Activated T-cell treated with anti-CD3 and anti-CD28 coated beads, Interleukin-2, amount 50 U/mL, for 1 hour (primary cell): ENCODE measurements at regions not wholly inside any gene's neighbourhood (a gene's known extent, or its start where the extent isn't known, plus 50 kb on each side); places are given as distances from the start of the nearest gene placed in this dataset.
A peak's percentile ranks its signal among the peaks of the same experiment; 100 is the strongest.

Experiments
- DNase-seq: peaks from one replicate; pipeline ENCODE4 v3.0.0-alpha.2; 2020

DNA sequence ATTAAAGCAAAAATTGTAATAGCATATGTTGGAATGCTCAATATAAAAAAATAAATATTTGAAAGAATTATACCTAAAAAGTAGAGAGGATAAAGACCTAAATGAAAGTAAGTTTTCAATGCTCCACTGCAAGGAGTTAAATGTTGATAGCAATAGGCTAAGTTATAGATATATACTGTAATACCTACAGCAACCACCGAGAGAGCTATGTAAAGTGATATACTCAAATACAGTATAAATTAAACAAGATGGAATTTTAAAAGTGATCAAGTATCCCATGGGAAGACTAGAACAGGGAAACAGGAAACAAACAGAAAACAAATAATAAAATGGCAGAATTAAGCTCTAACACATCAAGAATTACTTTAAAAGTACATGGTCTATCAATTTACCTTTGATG lies 73.9 kb downstream of the CASP3 start:
- DNase-seq, result no peak

DNA sequence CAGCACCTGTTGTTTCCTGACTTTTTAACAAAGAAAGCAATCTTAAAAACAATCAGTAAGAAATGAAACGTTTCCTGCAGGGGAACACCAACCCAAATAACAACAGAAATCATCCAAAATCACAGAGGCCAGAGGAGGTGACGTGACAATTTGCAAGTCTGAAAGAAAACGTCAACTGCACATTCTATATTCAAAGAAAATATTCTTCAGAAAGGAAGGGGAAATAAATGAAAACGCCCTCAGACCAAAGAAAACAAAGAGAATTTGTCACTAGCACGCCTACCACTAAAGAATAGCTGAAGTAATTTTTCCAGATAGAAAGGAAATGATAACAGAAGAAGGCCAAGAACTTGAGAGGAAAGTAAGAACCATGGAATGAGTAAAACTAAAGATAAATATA lies 74.4 kb downstream of the CASP3 start:
- DNase-seq, result no peak

DNA sequence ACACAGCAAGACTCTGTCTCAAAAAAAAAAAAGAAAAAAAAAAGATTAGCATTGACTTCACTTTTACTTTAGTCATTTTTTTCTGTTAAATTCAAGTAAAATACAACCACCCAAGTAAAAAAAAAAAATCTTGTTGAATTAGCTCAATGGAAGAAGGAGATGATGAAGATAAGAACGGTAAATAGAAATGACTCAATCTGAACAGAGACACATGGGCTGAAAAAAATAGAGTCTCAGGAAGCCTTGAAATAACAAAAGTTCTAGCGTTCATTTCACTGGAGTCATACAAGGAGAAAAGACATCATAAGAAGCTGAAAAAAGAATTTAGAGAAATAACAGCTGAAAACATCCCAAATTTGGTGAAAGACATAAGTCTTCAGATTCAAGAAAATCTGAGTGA lies 75.5 kb downstream of the CASP3 start:
- no peak for DNase-seq

DNA sequence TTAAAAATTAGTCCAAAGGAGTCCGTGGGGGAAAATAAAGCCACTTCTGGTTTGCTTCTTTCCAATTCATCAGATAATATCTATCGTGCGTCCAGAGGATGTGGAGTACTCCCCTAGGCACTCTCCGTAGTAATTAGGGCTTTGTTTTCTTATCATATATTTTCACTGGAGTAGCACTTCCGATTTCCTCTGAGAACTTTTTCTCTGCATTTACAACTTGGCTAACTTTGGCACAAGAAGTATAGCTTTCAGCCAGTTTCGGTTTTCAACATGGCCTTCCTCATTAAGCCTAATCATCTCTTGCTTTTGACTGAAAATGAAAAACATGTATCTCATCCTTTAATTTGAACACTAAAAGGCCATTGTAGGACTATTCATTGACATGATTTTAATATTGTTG lies 80.5 kb downstream of the CASP3 start:
- no peak for DNase-seq

DNA sequence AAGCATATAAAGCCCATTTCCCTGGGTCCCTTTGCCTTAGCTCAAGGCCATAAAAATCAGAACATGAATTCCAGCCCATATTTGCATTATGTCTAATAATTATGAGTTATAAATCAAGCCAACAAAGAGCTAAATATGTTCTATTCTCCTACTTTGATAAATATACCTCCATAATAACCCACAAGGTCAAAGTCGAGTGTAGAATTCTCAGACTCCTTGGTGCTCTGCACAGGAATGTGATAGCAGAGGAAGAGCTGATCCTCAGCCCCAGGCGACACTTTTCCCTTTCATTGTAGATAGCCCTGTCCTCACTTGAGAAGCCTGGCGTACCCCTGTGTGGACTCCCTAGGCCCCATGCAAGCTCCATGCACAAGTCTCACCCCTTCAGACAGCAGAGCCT lies 85.6 kb downstream of the CASP3 start:
- no peak for DNase-seq

DNA sequence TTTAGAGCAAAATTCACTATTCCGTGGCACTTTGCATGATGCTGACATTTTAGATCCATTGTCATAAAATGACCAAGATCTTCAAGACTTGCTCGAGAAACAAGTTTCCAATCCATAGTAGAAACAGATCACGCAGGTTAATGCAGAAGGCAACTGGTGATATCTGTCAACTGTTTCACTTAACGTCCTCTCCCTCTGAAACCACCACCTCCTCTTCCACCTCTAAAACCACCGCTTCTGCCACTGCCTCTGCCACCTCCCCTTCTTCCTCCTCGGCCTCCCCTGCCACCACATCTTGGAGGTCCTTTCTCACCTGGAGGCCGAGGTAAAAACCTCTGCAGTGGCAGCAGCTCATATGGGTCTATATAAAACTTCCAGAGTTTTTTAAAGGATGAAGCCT lies 84.6 kb upstream of the IRF2 start:
- no peak for DNase-seq

DNA sequence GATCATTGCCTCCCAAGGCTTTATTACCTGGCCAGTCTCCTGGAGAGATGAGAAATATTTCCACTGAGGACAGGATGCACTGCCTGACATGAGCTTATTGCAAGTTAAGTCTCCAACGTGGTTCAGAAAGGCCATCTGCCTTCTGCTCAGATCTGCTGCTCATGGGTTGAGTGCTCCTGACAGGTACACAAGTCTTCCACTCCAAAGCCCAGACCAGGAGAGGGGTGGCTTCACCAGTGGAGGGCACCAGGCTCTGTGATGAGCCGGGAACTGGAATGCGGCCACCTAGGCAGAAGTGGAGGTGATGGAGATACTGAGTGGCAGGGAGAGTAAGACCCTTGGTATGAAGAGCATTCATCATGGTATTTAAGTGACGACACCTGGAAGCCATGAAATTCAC lies 79.5 kb upstream of the IRF2 start:
- DNase-seq, result no peak

DNA sequence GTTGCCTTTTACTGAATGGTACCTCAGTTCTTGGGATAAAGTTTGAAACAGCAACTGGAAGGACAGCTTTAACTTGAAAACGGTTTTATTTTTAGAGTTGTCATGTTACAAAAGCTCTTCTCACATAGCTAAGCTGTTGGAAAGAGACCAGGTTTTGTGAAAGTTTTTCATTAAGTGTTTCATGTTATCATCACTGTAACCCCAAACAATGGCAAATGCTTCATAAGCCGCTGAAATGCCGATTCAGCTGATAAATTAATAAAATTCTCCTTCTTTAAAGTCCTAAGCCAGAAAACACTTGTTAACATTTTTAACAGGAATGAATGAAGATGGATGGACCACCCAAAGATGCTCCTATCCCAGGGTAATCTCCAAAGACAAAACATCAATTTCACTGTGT lies 76.1 kb upstream of the IRF2 start:
- DNase-seq, result no peak

DNA sequence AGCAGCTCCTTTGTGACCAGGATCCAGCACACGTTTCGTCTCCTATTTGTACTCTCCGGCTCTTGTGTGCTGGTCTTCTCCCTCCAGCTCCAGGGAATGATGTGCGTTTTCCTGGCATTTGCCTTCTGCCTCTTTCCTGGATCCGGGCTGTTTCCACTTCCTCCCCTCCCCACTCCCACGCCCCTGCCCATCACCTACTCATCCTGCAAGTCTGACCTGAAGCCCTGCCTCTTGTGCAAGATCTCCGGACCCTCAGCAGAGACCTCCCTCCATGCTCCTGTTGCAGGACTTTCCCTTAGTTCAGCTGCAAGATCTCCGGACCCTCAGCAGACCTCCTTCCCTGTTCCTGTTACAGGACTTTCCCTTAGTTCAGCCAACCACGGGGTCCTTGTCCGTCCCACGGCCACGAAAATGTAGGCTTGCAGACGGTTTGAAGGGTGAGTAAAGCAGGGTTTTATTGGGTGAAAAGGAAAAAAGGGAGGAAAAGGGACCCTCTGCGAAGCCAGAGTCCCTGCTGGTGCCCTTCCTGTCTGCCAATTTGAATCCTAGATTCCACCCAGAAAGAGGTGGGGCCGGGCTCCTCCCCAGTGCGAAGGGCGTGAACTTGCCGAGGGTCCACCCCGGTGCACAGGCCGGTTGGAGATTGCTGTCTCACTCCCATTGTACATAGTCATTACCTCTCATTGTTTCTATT lies 74.4 kb upstream of the IRF2 start:
- no peak for DNase-seq

DNA sequence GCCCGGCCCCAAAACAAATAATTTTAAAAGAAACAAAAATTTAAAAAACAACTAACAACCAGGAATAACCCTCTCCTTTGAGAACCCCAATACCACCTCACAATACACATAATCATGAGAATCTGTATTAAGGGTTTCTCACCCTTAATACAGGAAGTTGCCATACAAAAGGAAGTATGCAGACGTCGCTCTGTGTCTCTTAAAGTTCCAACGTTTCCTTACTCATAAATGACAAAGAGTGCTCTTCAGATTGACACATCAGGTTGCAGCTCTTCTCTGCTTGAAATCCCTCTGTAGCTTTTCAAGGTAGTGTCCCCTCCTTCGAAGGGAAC lies 73.9 kb upstream of the IRF2 start:
- no peak for DNase-seq

DNA sequence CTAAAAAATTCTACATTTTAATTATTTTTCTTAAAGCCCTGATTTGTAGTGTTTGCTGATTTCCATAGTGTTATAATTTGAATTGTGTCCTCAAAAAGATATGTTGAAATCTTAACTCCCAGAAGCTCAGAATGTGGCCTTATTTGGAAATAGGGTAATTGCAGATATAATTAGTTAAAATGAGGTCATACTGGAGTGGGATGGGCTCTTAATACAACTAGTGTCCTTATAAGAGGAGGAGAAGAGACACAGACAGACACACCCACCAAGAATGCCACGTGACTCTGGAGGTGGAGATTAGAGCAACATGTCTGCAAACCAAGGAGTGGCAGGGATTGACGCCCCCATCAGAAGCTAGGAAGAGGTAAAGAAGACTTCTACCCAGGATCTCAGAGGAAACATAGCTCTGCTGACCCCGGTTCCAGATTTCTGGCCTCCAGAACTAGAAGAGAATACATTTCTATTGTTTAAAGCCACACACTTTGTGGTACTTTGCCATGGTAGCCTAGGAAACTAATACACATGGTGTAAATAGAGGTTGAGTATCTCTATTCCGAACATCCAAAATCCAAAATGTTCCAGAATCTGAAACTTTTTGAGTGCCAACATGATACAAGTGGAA lies 70.5 kb upstream of the IRF2 start:
- no peak for DNase-seq

DNA sequence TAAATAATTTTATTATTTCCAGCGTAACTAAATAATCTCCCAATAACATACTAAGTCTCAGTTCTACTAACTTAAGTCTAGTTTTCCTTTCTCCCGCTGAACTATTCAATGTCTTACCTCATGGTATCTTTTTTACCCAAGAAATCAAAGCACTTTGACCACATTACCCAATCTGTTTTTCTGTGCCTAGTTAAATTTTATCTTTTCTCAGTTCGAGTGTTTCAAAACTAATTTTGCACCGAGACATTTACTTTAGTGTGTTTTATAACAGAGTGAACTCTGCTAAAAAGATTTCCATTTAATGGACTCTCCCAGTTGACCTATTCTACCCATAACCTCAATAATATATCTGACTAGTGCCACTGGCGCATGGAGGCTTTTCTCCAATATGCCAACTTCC lies 67.6 kb upstream of the IRF2 start:
- no peak for DNase-seq

DNA sequence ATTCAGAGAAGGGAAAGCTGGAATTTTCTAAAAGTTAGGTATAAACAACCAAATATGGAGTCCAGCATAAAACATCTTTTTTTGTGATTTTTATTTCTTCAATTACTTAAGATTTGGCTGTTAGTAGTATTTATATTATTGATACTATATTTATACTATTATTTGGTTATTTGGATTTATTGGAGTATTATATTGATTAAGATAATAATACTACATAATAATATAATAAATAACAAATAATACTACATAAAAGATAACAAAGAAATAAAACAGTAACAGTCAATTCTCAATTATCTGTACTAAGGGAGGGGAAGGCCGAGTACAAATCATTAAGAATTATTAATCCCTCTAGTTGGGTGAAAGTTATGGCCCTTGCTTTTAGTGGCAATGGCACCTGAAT lies 66.0 kb upstream of the IRF2 start:
- DNase-seq, result no peak

DNA sequence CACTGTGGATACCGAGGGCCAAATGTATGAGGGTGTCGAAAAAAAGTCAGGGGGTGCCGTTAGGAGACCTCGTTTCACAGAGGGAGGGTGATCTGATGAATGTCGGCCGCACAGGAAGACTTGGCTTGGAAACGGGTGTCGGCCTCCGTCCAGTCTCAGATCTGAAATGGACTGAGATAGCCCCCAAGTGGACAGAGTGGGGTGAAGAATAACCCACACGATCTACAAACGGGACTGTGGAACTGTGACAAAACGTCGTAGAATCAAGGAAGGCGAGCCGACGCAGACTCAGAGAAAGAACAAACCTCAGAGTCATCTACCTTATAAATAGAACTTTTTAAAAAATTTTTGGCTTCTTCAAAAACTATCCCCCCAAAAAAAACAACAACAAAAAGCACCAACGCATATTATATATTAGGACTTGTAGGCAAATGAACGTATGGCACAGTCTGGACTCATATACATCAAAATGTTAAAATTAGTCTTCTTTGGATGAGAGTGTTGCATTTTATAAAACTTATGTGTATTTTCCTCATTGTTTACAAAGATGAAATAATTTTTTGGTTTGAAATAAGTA lies 63.8 kb upstream of the IRF2 start:
- DNase-seq, result peak; percentile 67

DNA sequence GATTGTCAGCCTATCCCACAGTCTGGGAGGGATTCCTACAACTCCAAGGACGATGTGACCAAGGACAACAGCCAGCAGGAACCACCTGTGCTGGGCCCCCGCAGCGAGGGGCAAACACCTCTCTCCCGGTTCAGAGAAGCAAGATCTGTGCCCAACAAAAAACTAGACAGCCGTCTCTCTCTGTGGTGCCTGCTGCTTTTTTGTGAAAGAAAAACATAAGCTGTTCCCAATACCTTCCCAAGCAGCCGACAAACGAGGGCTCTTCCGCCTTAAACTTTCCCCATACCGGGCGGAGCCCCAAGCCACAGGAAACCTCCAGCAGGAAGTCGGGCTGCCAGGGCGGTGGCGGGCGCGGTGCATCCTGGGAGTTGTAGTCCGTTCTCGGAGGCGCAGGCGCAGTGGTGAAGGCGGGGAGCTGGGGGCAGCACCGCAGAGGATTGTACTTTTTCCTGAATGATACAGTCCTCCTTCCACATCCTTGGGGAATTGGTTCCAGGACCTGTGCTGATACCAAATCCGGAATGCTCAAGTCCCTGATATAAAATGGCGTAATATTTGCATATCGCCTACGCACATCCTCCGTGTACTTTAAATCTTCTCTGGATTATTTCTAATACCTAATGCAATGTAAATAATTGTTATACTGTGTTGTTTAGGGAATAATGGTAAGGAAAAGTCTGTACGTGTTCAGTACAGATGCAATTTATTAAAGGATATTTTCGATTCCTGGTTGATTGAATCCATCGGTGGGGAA lies 63.1 kb upstream of the IRF2 start:
- DNase-seq, result peak; percentile 94

DNA sequence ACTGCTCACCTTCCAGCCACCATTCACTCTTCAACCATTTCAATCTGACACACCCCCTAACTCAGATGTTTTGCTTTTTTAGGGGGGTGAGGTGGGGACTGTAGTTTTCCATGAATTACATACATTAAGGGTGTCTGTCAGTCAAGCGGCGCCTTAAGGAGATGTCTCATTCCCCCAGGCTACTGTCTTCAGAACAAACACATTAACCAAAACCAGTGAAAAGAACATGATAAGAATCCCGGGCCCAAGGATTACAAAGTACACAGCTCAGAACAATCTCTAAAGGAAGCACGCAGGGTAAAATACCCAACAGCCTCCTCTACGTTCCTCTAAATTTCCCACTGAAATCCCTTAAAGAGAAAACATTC lies 62.5 kb upstream of the IRF2 start:
- DNase-seq, result no peak

DNA sequence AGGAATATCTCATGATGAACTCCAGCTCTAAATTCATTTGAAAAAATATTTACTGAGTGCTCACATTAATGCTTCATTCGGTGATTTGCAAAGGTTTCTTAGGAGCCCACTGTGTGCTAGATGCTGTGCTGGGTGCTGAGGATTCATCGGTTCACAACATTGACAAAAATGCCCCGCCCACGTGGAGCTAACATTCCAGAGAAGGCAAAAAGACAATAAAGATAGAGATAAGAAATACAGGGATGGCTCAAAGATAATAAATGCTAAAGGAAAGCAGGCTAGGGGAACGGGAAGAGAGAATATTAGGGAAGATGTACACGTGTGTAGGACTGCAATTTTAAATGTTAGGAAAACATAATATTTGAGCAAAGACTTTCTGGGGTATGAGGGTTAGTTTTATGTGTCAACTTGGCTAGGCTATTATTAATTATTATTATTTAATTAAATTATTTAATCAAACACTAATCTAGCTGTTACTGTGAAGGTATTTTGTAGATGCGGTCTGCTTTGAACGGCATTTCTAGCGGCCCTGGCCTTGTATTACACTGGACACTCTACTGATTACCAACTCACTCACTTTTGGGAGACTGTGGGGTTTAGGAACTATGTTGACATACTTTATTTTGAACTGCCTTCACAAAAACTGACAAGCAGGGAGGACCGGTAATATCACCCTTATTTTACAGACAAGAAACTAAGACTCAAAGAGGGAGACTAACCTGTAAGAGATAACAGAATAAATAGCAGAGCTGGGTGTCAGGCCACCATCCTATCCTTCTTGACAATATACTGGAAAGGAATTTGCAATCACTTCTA lies 61.9 kb upstream of the IRF2 start:
- DNase-seq, result no peak

DNA sequence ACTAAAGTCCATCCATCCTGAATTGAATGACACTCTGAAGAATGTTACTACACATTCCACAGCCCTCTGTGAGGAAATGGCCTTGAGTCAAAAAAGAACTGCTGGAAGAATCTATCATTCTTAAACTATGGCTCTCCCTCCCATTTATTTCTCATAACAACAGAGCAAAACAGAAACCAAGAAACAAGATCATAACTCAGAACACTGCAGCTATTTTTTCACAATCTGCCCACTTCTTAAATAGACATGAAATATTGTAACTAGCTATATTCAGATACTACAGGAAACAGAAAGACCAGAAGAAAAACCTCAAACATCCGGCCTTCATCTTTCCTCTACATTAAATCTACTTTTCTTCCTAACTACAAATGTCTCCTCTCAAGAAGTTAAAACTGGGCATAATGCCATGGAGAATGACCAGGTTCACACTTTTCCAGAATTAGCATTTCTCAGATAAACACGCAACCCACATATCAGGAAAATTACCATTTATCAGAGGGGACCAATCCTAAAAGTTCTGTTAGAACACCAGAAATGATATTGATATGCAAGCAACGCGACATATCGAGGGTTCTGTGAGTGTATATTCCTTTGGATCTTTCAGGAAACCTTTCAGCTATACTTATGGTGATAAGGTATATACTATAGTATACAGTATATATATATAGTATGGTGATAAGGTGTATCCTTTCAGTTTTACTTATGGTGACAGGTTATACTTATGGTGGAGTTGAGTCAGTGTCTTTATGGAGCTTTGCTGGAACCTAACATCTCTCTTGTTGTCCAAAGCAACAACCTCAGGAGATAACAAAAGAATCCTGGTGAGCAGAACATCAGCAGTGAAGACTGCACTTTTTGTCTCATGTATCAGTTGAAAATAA lies 60.4 kb upstream of the IRF2 start:
- no peak for DNase-seq

DNA sequence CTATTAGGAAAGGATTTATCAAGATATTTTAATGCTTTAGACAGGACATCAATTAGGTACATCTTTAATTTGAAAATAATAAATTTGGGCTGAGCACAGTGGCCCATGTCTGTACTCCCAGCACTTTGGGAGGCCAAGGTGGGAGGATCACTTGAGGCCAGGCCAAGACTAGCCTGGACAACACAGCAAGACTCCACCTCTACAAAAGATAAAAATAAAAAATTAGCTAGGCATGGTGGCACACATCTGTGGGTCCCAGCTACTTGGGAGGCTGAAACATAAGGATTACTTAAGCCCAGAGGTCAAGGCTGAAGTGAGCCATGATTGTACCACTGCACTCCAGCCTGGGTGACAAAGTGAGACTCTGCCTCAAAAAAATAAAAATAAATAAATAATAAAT lies 59.6 kb upstream of the IRF2 start:
- no peak for DNase-seq

DNA sequence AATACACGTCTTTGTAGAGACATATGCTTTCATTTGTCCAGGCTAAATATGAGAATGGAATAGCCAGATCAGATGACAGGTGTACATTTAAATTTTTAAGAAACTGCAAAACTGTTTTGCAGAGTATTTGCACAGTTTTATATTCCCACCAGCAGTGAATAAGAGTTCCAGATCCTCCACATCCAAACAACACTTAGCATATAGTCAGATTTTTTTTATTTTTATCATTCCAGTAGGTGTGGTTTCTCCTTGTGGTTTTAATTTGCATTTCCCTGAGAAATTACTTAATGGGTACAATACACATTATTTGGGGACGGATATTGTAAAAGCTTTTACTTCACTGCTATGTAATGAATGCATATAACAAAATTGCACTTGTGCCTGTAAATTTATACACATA lies 56.7 kb upstream of the IRF2 start:
- no peak for DNase-seq

DNA sequence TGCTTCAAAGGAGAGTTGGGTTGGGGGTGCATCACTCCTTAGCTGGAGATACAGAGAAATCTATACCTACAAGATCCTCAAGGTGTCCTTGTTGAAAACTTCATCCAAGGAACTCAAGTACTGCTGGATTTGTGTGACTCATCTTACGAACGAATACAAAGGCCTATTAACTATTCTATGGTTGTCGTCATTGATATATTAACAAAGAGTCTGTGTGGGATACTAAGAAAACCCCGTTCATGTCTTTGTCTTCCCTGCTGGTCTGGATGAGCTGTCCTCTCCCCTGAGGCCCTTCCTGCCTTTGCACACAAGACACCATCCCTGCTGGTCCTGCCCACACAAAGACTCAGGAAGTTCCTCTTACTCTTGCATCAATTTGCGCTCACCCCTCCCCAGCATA lies 54.9 kb upstream of the IRF2 start:
- DNase-seq, result no peak

DNA sequence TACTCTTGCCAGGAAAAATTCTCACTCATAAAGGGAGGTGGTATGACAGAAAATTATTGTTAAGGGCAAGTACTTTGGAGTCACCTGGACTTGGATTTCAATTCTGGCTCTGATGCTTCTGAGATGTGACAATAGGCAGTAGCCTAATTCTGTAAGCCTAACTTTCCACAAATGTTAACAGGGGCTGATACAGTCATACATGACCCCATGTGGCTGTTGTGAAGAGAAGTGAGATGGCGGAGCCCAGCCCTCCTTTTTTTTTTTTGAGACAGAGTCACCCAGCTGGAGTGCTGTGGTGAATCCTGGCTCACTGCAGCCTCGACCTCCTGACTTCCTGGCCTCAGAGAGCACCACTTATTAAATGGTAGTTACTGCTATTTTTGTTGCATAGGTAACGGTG lies 54.4 kb upstream of the IRF2 start:
- DNase-seq, result no peak
